IMR-90 (cell line): ENCODE measurements at regions not wholly inside any gene's neighbourhood (a gene's known extent, or its start where the extent isn't known, plus 50 kb on each side); places are given as distances from the start of the nearest gene placed in this dataset.
A peak's percentile ranks its signal among the peaks of the same experiment; 100 is the strongest.

ENCODE experiments used
- ATAC-seq: fragments of 200-7000 bp; cut with Tn5 transposase; 2 replicates; pipeline ENCODE4 v1.9.1; 2020; ENCODE audit warnings: low read depth, mild to moderate bottlenecking, moderate library complexity
- BruUV-seq: library from RNA; stranded (reverse); fragments of 400-500 nt; replicated peaks from 2 replicates; lab custom pipeline; 2021; lab: Mats Ljungman, UMichigan
- CTCF ChIA-PET: fragments of 300-600 bp; formaldehyde crosslinking; extraction: SDS; loops from one replicate; lab custom pipeline; 2021; ENCODE audit warnings: antibody characterized with exemption; lab: Yijun Ruan, JAX
- POLR2A ChIA-PET: fragments of 300-600 bp; sonication (Branson Sonifier 250); formaldehyde crosslinking; loops from one replicate; lab custom pipeline; 2022; ENCODE audit warnings: antibody characterized with exemption; ENCODE audit not compliant: unreplicated experiment; lab: Charles Lee
- DNase-seq: peaks from one replicate; pipeline ENCODE4 v3.0.0; 2013
- H2AFZ ChIP-seq: replicated peaks from 2 replicates; pipeline ENCODE3; 2013; ENCODE audit warnings: low read length, mild to moderate bottlenecking; ENCODE audit not compliant: poor library complexity
- H2AK5ac ChIP-seq: 2 replicates; pipeline ENCODE4 v1.6.1; 2013; ENCODE audit warnings: low read depth, low read length, inconsistent platforms
- H2AK9ac ChIP-seq: replicated peaks from 2 replicates; pipeline ENCODE3; 2013; ENCODE audit warnings: mild to moderate bottlenecking, low read depth, low read length, moderate library complexity; ENCODE audit not compliant: poor library complexity
- H2BK120ac ChIP-seq: 2 replicates; pipeline ENCODE4 v1.6.1; 2013; ENCODE audit warnings: low read depth, low read length, inconsistent platforms
- H2BK15ac ChIP-seq: 3 replicates; pipeline ENCODE4 v1.6.1; 2013; ENCODE audit warnings: low read depth, low read length, inconsistent platforms
- H2BK20ac ChIP-seq: 2 replicates; pipeline ENCODE4 v1.6.1; 2013; ENCODE audit warnings: low read depth, mild to moderate bottlenecking, inconsistent platforms, low read length, moderate library complexity
- H2BK5ac ChIP-seq: 2 replicates; pipeline ENCODE4 v1.6.1; 2013; ENCODE audit warnings: mild to moderate bottlenecking, low read depth, low read length, inconsistent platforms; ENCODE audit not compliant: poor library complexity, severe bottlenecking
- H3K14ac ChIP-seq: replicated peaks from 2 replicates; pipeline ENCODE4 v1.6.1; 2013; ENCODE audit warnings: low read depth, low read length, inconsistent platforms
- H3K18ac ChIP-seq: 2 replicates; pipeline ENCODE4 v1.6.1; 2013; ENCODE audit warnings: low read depth, low read length, control low read depth
- H3K23ac ChIP-seq: 2 replicates; pipeline ENCODE4 v1.6.1; 2013; ENCODE audit warnings: low read depth, low read length, inconsistent platforms
- H3K27ac ChIP-seq: 2 replicates; pipeline ENCODE4 v1.5.1; 2013; ENCODE audit warnings: mild to moderate bottlenecking, control low read depth, low read length; ENCODE audit not compliant: insufficient read depth
- H3K27me3 ChIP-seq: 2 replicates; pipeline ENCODE4 v1.6.1; 2013; ENCODE audit warnings: low read length; ENCODE audit not compliant: control insufficient read depth, insufficient read depth
- H3K36me3 ChIP-seq: 2 replicates; pipeline ENCODE4 v1.6.1; 2013; ENCODE audit warnings: low read length, mixed read lengths; ENCODE audit not compliant: control insufficient read depth, insufficient read depth
- H3K4ac ChIP-seq: 2 replicates; pipeline ENCODE4 v1.6.1; 2013; ENCODE audit warnings: low read depth, low read length, inconsistent platforms
- H3K4me1 ChIP-seq: 2 replicates; pipeline ENCODE4 v1.6.1; 2013; ENCODE audit warnings: low read length, mixed read lengths; ENCODE audit not compliant: control insufficient read depth, insufficient read depth
- H3K4me2 ChIP-seq: 2 replicates; pipeline ENCODE4 v1.6.1; 2013; ENCODE audit warnings: low read depth, mild to moderate bottlenecking, control low read depth, low read length, moderate library complexity
- H3K4me3 ChIP-seq: 2 replicates; pipeline ENCODE4 v1.5.1; 2013; ENCODE audit warnings: low read depth, mild to moderate bottlenecking, control low read depth, low read length, moderate library complexity; ENCODE audit not compliant: insufficient read depth
- H3K56ac ChIP-seq: 2 replicates; pipeline ENCODE4 v1.6.1; 2013; ENCODE audit warnings: low read length, inconsistent platforms; ENCODE audit not compliant: insufficient read depth; ENCODE audit errors: extremely low read depth
- H3K79me1 ChIP-seq, 2 experiments: 2 replicates each; pipeline ENCODE4 v1.6.1; 2013; ENCODE audit warnings: low read length in 2 of 2, inconsistent platforms in 1 of 2, low read depth in 1 of 2
- H3K9ac ChIP-seq: 2 replicates; pipeline ENCODE4 v1.6.1; 2013; ENCODE audit warnings: low read depth, low read length, control low read depth
- H3K9me1 ChIP-seq: 2 replicates; pipeline ENCODE4 v1.6.1; 2013; ENCODE audit warnings: low read length, inconsistent platforms; ENCODE audit not compliant: insufficient read depth
- H3K9me3 ChIP-seq: 2 replicates; pipeline ENCODE4 v1.6.1; 2013; ENCODE audit warnings: low read length; ENCODE audit not compliant: control insufficient read depth, insufficient read depth
- H4K20me1 ChIP-seq: 2 replicates; pipeline ENCODE4 v1.6.1; 2013; ENCODE audit warnings: low read length, inconsistent platforms; ENCODE audit not compliant: insufficient read depth
- H4K5ac ChIP-seq: 2 replicates; pipeline ENCODE4 v1.6.1; 2013; ENCODE audit warnings: mild to moderate bottlenecking, low read depth, low read length, control low read depth
- H4K8ac ChIP-seq, 2 experiments: 2 replicates each; pipeline ENCODE4 v1.6.1; 2013; ENCODE audit warnings: low read depth in 2 of 2, low read length in 2 of 2, control low read depth in 1 of 2, inconsistent platforms in 1 of 2
- H4K91ac ChIP-seq: 2 replicates; pipeline ENCODE4 v1.6.1; 2013; ENCODE audit warnings: low read depth, low read length, inconsistent platforms; ENCODE audit not compliant: insufficient read depth
- ELK1 ChIP-seq: fragments of 150-350 bp; IDR thresholded peaks from 2 replicates; pipeline ENCODE4 v1.6.1; 2016; ENCODE audit warnings: low read depth, mild to moderate bottlenecking, low read length, moderate library complexity, borderline replicate concordance
- MAFK ChIP-seq: IDR thresholded peaks from 2 replicates; pipeline ENCODE4 v1.6.1; 2012; ENCODE audit warnings: low read depth, low read length, improper control_type of control experiment
- WGBS, 2 experiments: methylation state at CpG; one replicate each; pipeline versions ENCODE4 v1.1.5 to v1.1.7; 2013; ENCODE audit warnings: missing lambda C conversion rate in 2 of 2; ENCODE audit not compliant: insufficient read length in 1 of 2; ENCODE audit errors: extremely low coverage in 2 of 2; 5-methylcytosine and 5-hydroxymethylcytosine counted together
- dilution Hi-C: fragments of 300-500 bp; cut with HindIII; formaldehyde crosslinking; loops from one replicate; pipeline ENCODE4 v1.14.3; 2018; ENCODE audit warnings: low sequenced_read_pairs; ENCODE audit not compliant: unreplicated experiment
- in situ Hi-C: fragments of 300-500 bp; cut with MboI; formaldehyde crosslinking; loops from 3 replicates; pipeline ENCODE4 v1.14.3; 2019; ENCODE audit warnings: low sequenced_read_pairs, inconsistent platforms, mixed read lengths
- intact Hi-C: fragments of 100-400 bp; cut with micrococcal nuclease; formaldehyde crosslinking; loops from 2 replicates; pipeline ENCODE4 v1.10.0; 2022

DNA sequence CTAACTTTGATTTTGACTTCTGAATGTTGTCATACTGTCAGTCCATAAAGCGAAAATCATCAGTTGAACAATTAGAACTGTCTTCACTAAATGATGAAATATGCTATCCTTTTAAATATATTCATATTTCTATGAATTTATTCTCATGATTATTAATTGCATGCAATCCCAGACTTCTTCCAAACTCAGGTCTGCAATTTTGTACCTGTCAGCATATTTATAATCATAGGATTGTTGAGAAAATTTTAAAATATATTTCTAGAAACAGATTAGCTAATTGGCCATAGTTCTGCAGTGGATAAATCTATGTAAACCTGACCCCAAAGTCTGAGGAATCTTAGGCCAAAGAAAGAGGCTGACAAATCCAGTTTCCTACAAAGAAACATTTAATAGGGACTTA is 347.5 kb downstream of the SLCO4C1 start:
- Histone ChIP-seq H3K4me2 (no peak overlapping the region), H3K79me1 (no peaks in the 10 kb centered on the region), H3K23ac (no peak overlapping the region), H3K27me3 (no peaks in the 10 kb centered on the region), H3K56ac (no peak overlapping the region), H3K18ac (no peak overlapping the region), H3K36me3 (no peaks in the 10 kb centered on the region), H2AK9ac (no peak overlapping the region), H3K9ac (no peak overlapping the region), H3K4me1 (no peaks in the 10 kb centered on the region), H3K9me3 (peaks cover 7% of the 10 kb centered on the region), H2BK15ac (no peak overlapping the region), H3K27ac (no peak overlapping the region), H2AFZ (no peak overlapping the region), H4K91ac (no peak overlapping the region), H4K8ac (no peak overlapping the region), H2BK20ac (no peak overlapping the region), H3K14ac (no peak overlapping the region), H2BK120ac (no peak overlapping the region), H4K5ac (no peak overlapping the region), H2AK5ac (no peak overlapping the region), H4K20me1 (no peaks in the 10 kb centered on the region), H3K4ac (no peak overlapping the region), H3K4me3 (no peak overlapping the region), H3K9me1 (no peaks in the 10 kb centered on the region), H2BK5ac (no peak overlapping the region)
- dilution Hi-C loops, result no loop called here
- WGBS, 2 experiments, result no CpG with 5 or more reads among the region's 1 CpG
- BruUV-seq, result no TSS peak
- in situ Hi-C loops, result no loop called here
- TF ChIP-seq ELK1 (no peak), MAFK (peak; percentile 94)
- CTCF ChIA-PET, result no interaction called here
- ATAC-seq (no peak), DNase-seq (no peak)
- intact Hi-C loops, result no loop called here
- POLR2A ChIA-PET, result no interaction called here
